H9 (cell line): ENCODE measurements at regions not wholly inside any gene's neighbourhood (a gene's known extent, or its start where the extent isn't known, plus 50 kb on each side); places are given as distances from the start of the nearest gene placed in this dataset.

Source experiments
- DNase-seq: peaks from one replicate; pipeline ENCODE4 v3.0.0-alpha.2; 2017
- H2AFZ ChIP-seq: one replicate; pipeline ENCODE4 v1.6.1; 2013; ENCODE audit warnings: mild to moderate bottlenecking, low read length, control low read depth, moderate library complexity
- H2AK5ac ChIP-seq: 2 replicates; pipeline ENCODE4 v1.6.1; 2013; ENCODE audit warnings: low read length, control low read depth, mixed read lengths; ENCODE audit not compliant: insufficient read length
- H2BK120ac ChIP-seq: one replicate; pipeline ENCODE4 v1.6.1; 2013; ENCODE audit warnings: low read depth, mild to moderate bottlenecking, low read length, control low read depth, inconsistent platforms; ENCODE audit not compliant: poor library complexity, severe bottlenecking
- H2BK12ac ChIP-seq: 2 replicates; pipeline ENCODE4 v1.6.1; 2013; ENCODE audit warnings: low read length, control low read depth, mixed read lengths, low read depth; ENCODE audit not compliant: insufficient read length
- H2BK15ac ChIP-seq: 2 replicates; pipeline ENCODE4 v1.6.1; 2013; ENCODE audit warnings: low read depth, low read length, control low read depth
- H2BK20ac ChIP-seq: one replicate; pipeline ENCODE4 v1.6.1; 2013; ENCODE audit warnings: low read depth, mild to moderate bottlenecking, low read length, control low read depth, inconsistent platforms; ENCODE audit not compliant: poor library complexity, severe bottlenecking
- H2BK5ac ChIP-seq: 2 replicates; pipeline ENCODE4 v1.6.1; 2013; ENCODE audit warnings: low read length, control low read depth, mixed read lengths; ENCODE audit not compliant: insufficient read length
- H3K14ac ChIP-seq: 2 replicates; pipeline ENCODE4 v1.6.1; 2013; ENCODE audit warnings: low read length, control low read depth; ENCODE audit not compliant: insufficient read depth
- H3K18ac ChIP-seq: 2 replicates; pipeline ENCODE4 v1.6.1; 2013; ENCODE audit warnings: low read depth, mild to moderate bottlenecking, mixed read lengths, low read length, control low read depth; ENCODE audit not compliant: insufficient read length
- H3K23ac ChIP-seq: 2 replicates; pipeline ENCODE4 v1.6.1; 2013; ENCODE audit warnings: low read length, control low read depth, mixed read lengths, low read depth; ENCODE audit not compliant: insufficient read length
- H3K23me2 ChIP-seq: 2 replicates; pipeline ENCODE4 v1.6.1; 2013; ENCODE audit warnings: low read depth, mild to moderate bottlenecking, mixed read lengths, low read length, control low read depth; ENCODE audit not compliant: insufficient read length, poor library complexity, severe bottlenecking
- H3K27ac ChIP-seq: 2 replicates; pipeline ENCODE4 v1.5.1; 2013; ENCODE audit warnings: low read length, control low read depth, mixed read lengths, low read depth; ENCODE audit not compliant: insufficient read length
- H3K27me3 ChIP-seq: 2 replicates; pipeline ENCODE4 v1.6.1; 2013; ENCODE audit warnings: low read length, control low read depth, inconsistent platforms; ENCODE audit not compliant: insufficient read depth
- H3K4ac ChIP-seq: 2 replicates; pipeline ENCODE4 v1.6.1; 2013; ENCODE audit warnings: low read depth, mild to moderate bottlenecking, control low read depth, inconsistent platforms, low read length, moderate library complexity
- H3K4me1 ChIP-seq: 2 replicates; pipeline ENCODE4 v1.6.1; 2013; ENCODE audit warnings: low read length, control low read depth, inconsistent platforms; ENCODE audit not compliant: insufficient read depth
- H3K4me2 ChIP-seq: 2 replicates; pipeline ENCODE4 v1.6.1; 2013; ENCODE audit warnings: low read length, control low read depth, mixed read lengths; ENCODE audit not compliant: insufficient read length, insufficient read depth
- H3K56ac ChIP-seq: 2 replicates; pipeline ENCODE4 v1.6.1; 2013; ENCODE audit warnings: low read depth, mild to moderate bottlenecking, mixed read lengths, low read length, control low read depth; ENCODE audit not compliant: insufficient read length
- H3K79me1 ChIP-seq: 2 replicates; pipeline ENCODE4 v1.6.1; 2013; ENCODE audit warnings: low read depth, mild to moderate bottlenecking, moderate library complexity, low read length, control low read depth, inconsistent platforms; ENCODE audit not compliant: insufficient read depth, poor library complexity, severe bottlenecking
- H3K79me2 ChIP-seq: 2 replicates; pipeline ENCODE4 v1.6.1; 2013; ENCODE audit warnings: low read length, control low read depth, inconsistent platforms; ENCODE audit not compliant: insufficient read depth
- H3K9ac ChIP-seq: 2 replicates; pipeline ENCODE4 v1.6.1; 2013; ENCODE audit warnings: low read length, control low read depth, mixed read lengths; ENCODE audit not compliant: insufficient read length; ENCODE audit errors: extremely low read depth
- H3K9me3 ChIP-seq: one replicate; pipeline ENCODE4 v1.6.1; 2013; ENCODE audit warnings: low read depth, low read length, inconsistent platforms; ENCODE audit not compliant: control insufficient read depth
- H3T11ph ChIP-seq: one replicate; pipeline ENCODE4 v1.6.1; 2013; ENCODE audit warnings: mild to moderate bottlenecking, low read length, control low read depth, inconsistent platforms
- H4K20me1 ChIP-seq: one replicate; pipeline ENCODE4 v1.6.1; 2013; ENCODE audit not compliant: control insufficient read depth, insufficient read length, insufficient read depth
- H4K5ac ChIP-seq: 2 replicates; pipeline ENCODE4 v1.6.1; 2013; ENCODE audit warnings: low read depth, mild to moderate bottlenecking, mixed read lengths, low read length, control low read depth; ENCODE audit not compliant: insufficient read length
- H4K8ac ChIP-seq: replicated peaks from 2 replicates; pipeline ENCODE4 v1.6.1; 2013; ENCODE audit warnings: low read length, control low read depth, mixed read lengths, low read depth; ENCODE audit not compliant: insufficient read length
- H4K91ac ChIP-seq: 2 replicates; pipeline ENCODE4 v1.6.1; 2013; ENCODE audit warnings: low read depth, mild to moderate bottlenecking, moderate library complexity, mixed read lengths, low read length, control low read depth; ENCODE audit not compliant: insufficient read length
- H3K27ac Mint-ChIP-seq, 3 experiments: 2 replicates in 2 of 3; 3 replicates in 1 of 3; pipeline ENCODE4 v1.8.0; 2020 to 2021; ENCODE audit warnings: mixed read lengths in 3 of 3, mild to moderate bottlenecking in 1 of 3, moderate library complexity in 1 of 3
- H3K27me3 Mint-ChIP-seq: 2 replicates; pipeline ENCODE4 v1.8.0; 2021; ENCODE audit warnings: low read depth, mild to moderate bottlenecking, moderate library complexity, mixed read lengths
- H3K36me3 Mint-ChIP-seq, 3 experiments: 2 replicates in 2 of 3; 3 replicates in 1 of 3; pipeline ENCODE4 v1.8.0; 2020 to 2021; ENCODE audit warnings: low read depth in 3 of 3, mixed read lengths in 3 of 3; ENCODE audit not compliant: insufficient read depth in 1 of 3
- H3K4me1 Mint-ChIP-seq, 2 experiments: 2 replicates each; pipeline ENCODE4 v1.8.0; 2020; ENCODE audit warnings: mixed read lengths in 2 of 2
- H3K4me3 Mint-ChIP-seq, 2 experiments: 2 replicates in 1 of 2; 3 replicates in 1 of 2; pipeline ENCODE4 v1.8.0; 2020 to 2021; ENCODE audit warnings: mild to moderate bottlenecking in 2 of 2, mixed read lengths in 2 of 2, moderate library complexity in 1 of 2
- H3K9me3 Mint-ChIP-seq, 2 experiments: 2 replicates in 1 of 2; 3 replicates in 1 of 2; pipeline ENCODE4 v1.8.0; 2020; ENCODE audit warnings: mild to moderate bottlenecking in 2 of 2, mixed read lengths in 2 of 2, moderate library complexity in 1 of 2
- CTCF ChIP-seq: fragments of 200-600 bp; sonication (generic); conservative IDR thresholded peaks from 3 replicates; pipeline ENCODE4 v1.8.0; 2021; ENCODE audit warnings: antibody characterized with exemption, mild to moderate bottlenecking
- WGBS: extraction: QIAGEN DNeasy Blood & Tissue Kit; methylation state at CpG from one replicate; pipeline ENCODE4 v1.1.7; 2013; ENCODE audit warnings: missing lambda C conversion rate, low lambda C conversion rate, mixed read lengths; ENCODE audit not compliant: insufficient read length; ENCODE audit errors: extremely low coverage; 5-methylcytosine and 5-hydroxymethylcytosine counted together

- no peak overlapping the region for H3K4me2 ChIP-seq
- Mint-ChIP-seq H3K27ac (no peak overlapping the region), H3K4me1 (no peaks in the 10 kb centered on the region), H3K4me3 (no peak overlapping the region), H3K27me3 (no peaks in the 10 kb centered on the region), H3K36me3 (no peaks in the 10 kb centered on the region), H3K9me3 (peaks cover 0 to under 1% of the 10 kb centered on the region in 2 experiments; a peak in 1 of 5 replicates)
- no peak overlapping the region for H2BK120ac ChIP-seq
- no peak overlapping the region for H3K9ac ChIP-seq
- no peak overlapping the region for H3K27ac ChIP-seq
- no peak overlapping the region for H2BK12ac ChIP-seq
- H3T11ph ChIP-seq = no peak overlapping the region
- no peak overlapping the region for H3K23ac ChIP-seq
- no peaks in the 10 kb centered on the region for H3K4me1 ChIP-seq
- H3K23me2 ChIP-seq = no peaks in the 10 kb centered on the region
- H2AFZ ChIP-seq = no peak overlapping the region
- H4K91ac ChIP-seq = no peak overlapping the region
- H2BK5ac ChIP-seq = no peak overlapping the region
- no peak overlapping the region for H2BK20ac ChIP-seq
- H4K5ac ChIP-seq = no peak overlapping the region
- no peak overlapping the region for H4K8ac ChIP-seq
- H2AK5ac ChIP-seq = no peak overlapping the region
- no peak overlapping the region for H3K14ac ChIP-seq
- H3K79me1 ChIP-seq = no peaks in the 10 kb centered on the region
- no peak overlapping the region for H3K4ac ChIP-seq
- no CpG with 5 or more reads among the region's 5 CpGs for WGBS
- no peaks in the 10 kb centered on the region for H3K27me3 ChIP-seq
- H3K18ac ChIP-seq = no peak overlapping the region
- H3K79me2 ChIP-seq = no peaks in the 10 kb centered on the region
- H3K56ac ChIP-seq = no peak overlapping the region
- no peak overlapping the region for H2BK15ac ChIP-seq
- no peaks in the 10 kb centered on the region for H3K9me3 ChIP-seq
- H4K20me1 ChIP-seq = no peaks in the 10 kb centered on the region
- TF ChIP-seq CTCF = no peak
- no peak for DNase-seq
Observed at GRCh38 chr3:188964957-188965356, 206.8 kb upstream of the TPRG1 start.
